Neuronal stem cell (in vitro differentiated cells): ENCODE measurements at regions not wholly inside any gene's neighbourhood (a gene's known extent, or its start where the extent isn't known, plus 50 kb on each side); places are given as distances from the start of the nearest gene placed in this dataset.

Source experiments
- DNase-seq: peaks from one replicate; pipeline ENCODE4 v3.0.0-alpha.2; 2013; ENCODE audit warnings: low spot score
- H2AFZ ChIP-seq: one replicate; pipeline ENCODE4 v1.6.1; 2013; ENCODE audit warnings: mild to moderate bottlenecking, low read length, inconsistent platforms
- H2AK5ac ChIP-seq: 2 replicates; pipeline ENCODE4 v1.6.1; 2013; ENCODE audit warnings: low read depth, mild to moderate bottlenecking, inconsistent platforms, low read length, moderate library complexity, mixed read lengths
- H2BK120ac ChIP-seq: 2 replicates; pipeline ENCODE4 v1.6.1; 2013; ENCODE audit warnings: low read depth, mild to moderate bottlenecking, inconsistent platforms, low read length, moderate library complexity, mixed read lengths
- H2BK12ac ChIP-seq: one replicate; pipeline ENCODE4 v1.6.1; 2013; ENCODE audit warnings: low read length, inconsistent platforms
- H2BK15ac ChIP-seq: 2 replicates; pipeline ENCODE4 v1.6.1; 2013; ENCODE audit warnings: mild to moderate bottlenecking, low read length, inconsistent platforms, mixed read lengths
- H2BK5ac ChIP-seq: one replicate; pipeline ENCODE4 v1.6.1; 2013; ENCODE audit warnings: inconsistent platforms, mild to moderate bottlenecking, low read length, moderate library complexity
- H3K14ac ChIP-seq: one replicate; pipeline ENCODE4 v1.6.1; 2013; ENCODE audit warnings: low read length, inconsistent platforms
- H3K18ac ChIP-seq: 2 replicates; pipeline ENCODE4 v1.6.1; 2013; ENCODE audit warnings: low read length, inconsistent platforms
- H3K23ac ChIP-seq: 2 replicates; pipeline ENCODE4 v1.6.1; 2013; ENCODE audit warnings: low read depth, mild to moderate bottlenecking, mixed read lengths, low read length, inconsistent platforms; ENCODE audit not compliant: poor library complexity
- H3K27ac ChIP-seq: replicated peaks from 3 replicates; pipeline ENCODE4 v1.5.1; 2013; ENCODE audit warnings: low read length, inconsistent platforms
- H3K27me3 ChIP-seq, 3 experiments: 2 replicates each; pipeline ENCODE4 v1.6.1; 2013; ENCODE audit warnings: low read length in 3 of 3, mild to moderate bottlenecking in 2 of 3, inconsistent platforms in 1 of 3, low read depth in 1 of 3, mixed read lengths in 1 of 3, moderate library complexity in 1 of 3; ENCODE audit not compliant: control insufficient read depth in 3 of 3, insufficient read depth in 3 of 3
- H3K36me3 ChIP-seq, 2 donors: replicated peaks in 1 of 2; 2 replicates each; pipeline ENCODE4 v1.6.1; 2013; ENCODE audit warnings: low read length in 2 of 2; ENCODE audit not compliant: control insufficient read depth in 2 of 2, insufficient read depth in 2 of 2
- H3K4ac ChIP-seq: 2 replicates; pipeline ENCODE4 v1.6.1; 2013; ENCODE audit warnings: inconsistent platforms, mild to moderate bottlenecking, low read length, moderate library complexity
- H3K4me1 ChIP-seq, 2 donors: 1 replicate in 1 of 2; 2 replicates in 1 of 2; pipeline ENCODE4 v1.6.1; 2013; ENCODE audit warnings: low read length in 2 of 2, low read depth in 1 of 2; ENCODE audit not compliant: control insufficient read depth in 2 of 2, insufficient read depth in 1 of 2
- H3K4me2 ChIP-seq: one replicate; pipeline ENCODE4 v1.6.1; 2013; ENCODE audit warnings: mild to moderate bottlenecking, low read length, inconsistent platforms; ENCODE audit not compliant: insufficient read depth, poor library complexity, severe bottlenecking
- H3K4me3 ChIP-seq, 2 donors: 2 replicates each; pipeline ENCODE4 v1.5.1; 2013; ENCODE audit warnings: low read length in 2 of 2, mild to moderate bottlenecking in 2 of 2, inconsistent platforms in 1 of 2, moderate library complexity in 1 of 2
- H3K79me1 ChIP-seq: one replicate; pipeline ENCODE4 v1.6.1; 2013; ENCODE audit warnings: low read depth, mild to moderate bottlenecking, inconsistent platforms, low read length, moderate library complexity
- H3K9ac ChIP-seq: one replicate; pipeline ENCODE4 v1.6.1; 2013; ENCODE audit warnings: mild to moderate bottlenecking, low read depth, low read length, inconsistent platforms; ENCODE audit not compliant: poor library complexity
- H3K9me3 ChIP-seq, 2 donors: replicated peaks in 1 of 2; 2 replicates each; pipeline versions ENCODE3 to v1.6.1; 2013; ENCODE audit warnings: low read length in 2 of 2, mild to moderate bottlenecking in 2 of 2, inconsistent platforms in 1 of 2, low read depth in 1 of 2, mixed read lengths in 1 of 2, moderate library complexity in 1 of 2; ENCODE audit not compliant: control insufficient read depth in 2 of 2, insufficient read depth in 1 of 2
- H4K8ac ChIP-seq: one replicate; pipeline ENCODE4 v1.6.1; 2013; ENCODE audit warnings: low read depth, mild to moderate bottlenecking, inconsistent platforms, low read length, moderate library complexity
- H4K91ac ChIP-seq: one replicate; pipeline ENCODE4 v1.6.1; 2013; ENCODE audit warnings: low read length, low read depth, mild to moderate bottlenecking, inconsistent platforms; ENCODE audit not compliant: poor library complexity
- WGBS, 2 donors: extraction: QIAGEN DNeasy Blood & Tissue Kit; methylation state at CpG; one replicate each; pipeline ENCODE4 v1.1.7; 2013; ENCODE audit warnings: missing lambda C conversion rate in 2 of 2, mixed read lengths in 1 of 2; ENCODE audit not compliant: insufficient read length in 2 of 2, insufficient replicate concordance in 1 of 2; ENCODE audit errors: extremely low coverage in 2 of 2; 5-methylcytosine and 5-hydroxymethylcytosine counted together

DNA sequence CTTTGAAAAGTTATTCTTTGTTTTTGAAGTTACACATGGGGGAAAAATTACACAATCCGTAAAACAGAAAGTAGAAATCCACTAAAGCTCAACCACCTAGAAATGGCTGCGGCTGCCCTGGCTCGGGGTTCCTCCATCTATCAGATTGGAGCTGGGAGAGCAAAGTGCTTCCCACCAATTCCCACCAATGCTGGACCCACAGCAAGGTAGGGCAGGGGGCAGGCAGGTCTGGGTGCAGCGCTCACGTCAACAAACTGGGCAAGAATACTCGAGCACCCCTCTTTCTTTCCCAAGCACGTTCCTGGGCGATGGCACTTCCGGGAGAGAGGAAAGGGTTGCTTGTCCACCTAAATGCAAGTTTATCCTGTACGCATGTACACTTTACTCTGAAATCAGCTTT, 217.6 kb downstream of the NDUFA10 start:
- peaks cover 0 to 7% (median 0%) of the 10 kb centered on the region in 3 experiments for H3K27me3 ChIP-seq
- H2BK12ac ChIP-seq, result no peak overlapping the region
- no peak overlapping the region for H2AFZ ChIP-seq
- no peak overlapping the region for H4K91ac ChIP-seq
- H2BK5ac ChIP-seq, result no peak overlapping the region
- no peak overlapping the region for H3K4me2 ChIP-seq
- H2BK120ac ChIP-seq, result no peak overlapping the region
- H3K4ac ChIP-seq, result no peak overlapping the region
- H3K36me3 ChIP-seq, result no peaks in the 10 kb centered on the region
- no peak overlapping the region for H3K4me3 ChIP-seq
- DNase-seq, result no peak
- H3K79me1 ChIP-seq, result no peaks in the 10 kb centered on the region
- H3K9me3 ChIP-seq, result no peaks in the 10 kb centered on the region
- no peak overlapping the region for H3K23ac ChIP-seq
- H3K4me1 ChIP-seq, result peaks cover 0 to 21% of the 10 kb centered on the region in 2 donors
- WGBS, 2 donors, result no CpG with 5 or more reads among the region's 10 CpGs
- H3K14ac ChIP-seq, result no peak overlapping the region
- no peak overlapping the region for H3K18ac ChIP-seq
- H3K27ac ChIP-seq, result no peak overlapping the region
- no peak overlapping the region for H2AK5ac ChIP-seq
- no peak overlapping the region for H4K8ac ChIP-seq
- H3K9ac ChIP-seq, result no peak overlapping the region
- H2BK15ac ChIP-seq, result no peak overlapping the region

DNA sequence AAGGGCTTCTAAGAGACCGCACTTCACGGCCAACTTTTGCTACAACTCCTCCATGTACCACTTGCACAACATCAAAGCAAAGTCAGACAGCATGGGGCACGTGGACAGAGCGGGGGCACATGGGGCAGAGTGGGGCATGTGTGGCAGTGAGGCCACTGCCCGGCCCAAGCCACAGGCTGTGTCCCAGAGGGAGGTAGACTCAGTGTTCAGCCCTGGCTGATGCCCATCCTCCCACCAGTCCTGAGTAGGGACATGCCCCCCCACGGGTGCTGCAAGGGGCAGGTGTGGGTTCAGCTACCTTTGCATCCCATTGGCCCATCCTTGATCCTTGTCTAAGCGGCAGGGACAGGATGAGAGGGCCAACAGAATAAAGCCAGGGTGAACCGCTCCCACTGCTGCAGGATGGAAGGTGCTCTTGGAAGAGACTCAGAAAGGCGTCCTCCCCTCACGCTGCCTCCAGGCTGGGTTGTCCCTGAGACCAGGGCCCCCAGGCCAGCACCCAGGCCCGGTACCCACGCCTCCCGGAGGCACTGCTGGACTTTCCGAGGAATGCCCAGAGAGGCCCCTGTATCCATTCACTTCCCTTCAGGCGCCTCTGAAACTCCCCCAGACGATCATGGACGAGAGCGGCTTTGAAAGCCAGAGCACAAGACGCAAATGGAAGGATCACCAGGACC, 218.2 kb downstream of the NDUFA10 start:
- Histone ChIP-seq H2AK5ac (no peak overlapping the region), H4K91ac (no peak overlapping the region), H3K4me3 (peak overlapping the region in 1 of 2 donors; percentile 1), H2BK120ac (no peak overlapping the region), H3K4ac (no peak overlapping the region), H3K18ac (peak overlapping the region; percentile 15), H3K4me1 (peaks cover 0 to 21% of the 10 kb centered on the region in 2 donors), H2BK5ac (no peak overlapping the region), H3K4me2 (no peak overlapping the region), H2BK12ac (no peak overlapping the region), H3K36me3 (no peaks in the 10 kb centered on the region), H3K79me1 (no peaks in the 10 kb centered on the region), H4K8ac (no peak overlapping the region), H3K27ac (no peak overlapping the region), H3K23ac (no peak overlapping the region), H3K9ac (peak overlapping the region; percentile 10), H2BK15ac (no peak overlapping the region), H3K27me3 (peaks cover 0 to 7% (median 0%) of the 10 kb centered on the region in 3 experiments), H3K9me3 (no peaks in the 10 kb centered on the region), H2AFZ (no peak overlapping the region), H3K14ac (peak overlapping the region; percentile 59)
- DNase-seq, result no peak
- no CpG with 5 or more reads among the region's 19 CpGs for whole genome bisulfite sequencing, 2 donors

DNA sequence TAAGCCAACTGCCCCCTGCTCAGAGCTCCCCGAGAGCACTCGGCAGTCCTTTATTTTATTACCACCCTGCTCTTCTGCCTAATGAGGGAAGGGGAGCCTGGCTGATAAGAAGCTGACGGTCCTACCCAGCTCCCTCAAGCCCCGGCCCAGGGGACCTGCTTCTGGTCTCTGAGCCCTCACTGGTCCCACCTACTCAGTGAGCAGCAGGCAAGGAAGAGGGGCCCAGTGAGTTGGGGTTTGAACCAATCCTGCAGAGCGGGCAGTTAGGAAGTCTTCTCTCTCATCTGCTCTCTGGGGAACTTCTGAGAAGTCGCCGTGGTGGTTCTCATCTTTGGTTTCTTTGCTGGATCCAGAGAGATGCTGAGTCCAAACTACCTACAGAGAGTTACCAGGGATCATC, 218.9 kb downstream of the NDUFA10 start:
- no peak overlapping the region for H2AK5ac ChIP-seq
- no peak overlapping the region for H3K4me2 ChIP-seq
- peaks cover 0 to 7% (median 0%) of the 10 kb centered on the region in 3 experiments for H3K27me3 ChIP-seq
- H3K14ac ChIP-seq, result no peak overlapping the region
- no peak overlapping the region for H3K23ac ChIP-seq
- no peak overlapping the region for H2BK120ac ChIP-seq
- H3K9me3 ChIP-seq, result no peaks in the 10 kb centered on the region
- H3K4me3 ChIP-seq, result no peak overlapping the region
- DNase-seq, result no peak
- H4K91ac ChIP-seq, result no peak overlapping the region
- no peak overlapping the region for H3K9ac ChIP-seq
- no peak overlapping the region for H3K4ac ChIP-seq
- no peak overlapping the region for H4K8ac ChIP-seq
- no CpG with 5 or more reads among the region's 7 CpGs for WGBS, 2 donors
- no peak overlapping the region for H2AFZ ChIP-seq
- no peak overlapping the region for H2BK12ac ChIP-seq
- H3K36me3 ChIP-seq, result no peaks in the 10 kb centered on the region
- H2BK15ac ChIP-seq, result no peak overlapping the region
- H3K18ac ChIP-seq, result no peak overlapping the region
- no peak overlapping the region for H3K27ac ChIP-seq
- H3K4me1 ChIP-seq, result peaks cover 0 to 19% of the 10 kb centered on the region in 2 donors
- no peak overlapping the region for H2BK5ac ChIP-seq
- H3K79me1 ChIP-seq, result no peaks in the 10 kb centered on the region

DNA sequence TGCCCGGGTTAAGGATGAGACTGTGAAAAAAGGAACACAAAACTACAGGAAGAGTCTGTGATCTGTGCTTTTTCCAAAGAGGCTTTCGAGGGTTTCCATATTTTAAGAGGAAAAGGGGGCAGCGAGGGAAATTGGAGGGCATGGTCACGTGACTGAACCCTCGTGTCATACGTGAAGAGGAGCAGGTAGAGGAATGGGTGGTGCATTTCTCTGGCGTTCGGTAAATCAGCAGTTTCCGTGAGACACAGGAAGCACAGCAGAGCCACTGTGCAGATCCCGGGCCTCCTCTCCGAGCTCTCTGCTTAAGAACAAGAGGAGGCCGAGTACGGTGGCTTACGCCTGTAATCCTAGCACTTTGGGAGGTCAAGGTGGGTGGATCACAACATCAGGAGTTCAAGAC, 219.7 kb downstream of the NDUFA10 start:
- no peak overlapping the region for H3K4ac ChIP-seq
- H4K91ac ChIP-seq, result no peak overlapping the region
- no CpG with 5 or more reads among the region's 14 CpGs for WGBS, 2 donors
- H3K23ac ChIP-seq, result no peak overlapping the region
- H4K8ac ChIP-seq, result no peak overlapping the region
- H3K4me1 ChIP-seq, result peaks cover 0 to 16% of the 10 kb centered on the region in 2 donors
- H2BK120ac ChIP-seq, result no peak overlapping the region
- peaks cover 0 to 7% (median 0%) of the 10 kb centered on the region in 3 experiments for H3K27me3 ChIP-seq
- H3K79me1 ChIP-seq, result no peaks in the 10 kb centered on the region
- no peak overlapping the region for H2AFZ ChIP-seq
- H3K36me3 ChIP-seq, result no peaks in the 10 kb centered on the region
- no peak overlapping the region for H3K9ac ChIP-seq
- H2BK15ac ChIP-seq, result no peak overlapping the region
- H3K18ac ChIP-seq, result no peak overlapping the region
- no peak overlapping the region for H2BK12ac ChIP-seq
- no peak overlapping the region for H3K27ac ChIP-seq
- no peak overlapping the region for H2AK5ac ChIP-seq
- H3K14ac ChIP-seq, result no peak overlapping the region
- H3K9me3 ChIP-seq, result no peaks in the 10 kb centered on the region
- no peak for DNase-seq
- no peak overlapping the region for H3K4me2 ChIP-seq
- H3K4me3 ChIP-seq, result no peak overlapping the region
- no peak overlapping the region for H2BK5ac ChIP-seq
